SU-DHL-6 (cell line): ENCODE measurements at regions not wholly inside any gene's neighbourhood (a gene's known extent, or its start where the extent isn't known, plus 50 kb on each side); places are given as distances from the start of the nearest gene placed in this dataset.

Source experiments
- H2AFZ ChIP-seq: fragments of 200-600 bp; sonication (generic); 2 replicates; pipeline ENCODE4 v1.6.1; 2014; ENCODE audit warnings: low read depth, mild to moderate bottlenecking, moderate library complexity, mixed read lengths, antibody characterized with exemption, low read length; ENCODE audit not compliant: severe bottlenecking
- H3F3A ChIP-seq: fragments of 200-600 bp; shearing (Covaris generic); 2 replicates; pipeline ENCODE4 v1.6.0; 2016; ENCODE audit warnings: antibody characterized with exemption, mild to moderate bottlenecking; ENCODE audit not compliant: insufficient read depth
- H3K27ac ChIP-seq: fragments of 200-600 bp; sonication (generic); 2 replicates; pipeline ENCODE4 v1.5.1; 2016; ENCODE audit warnings: low read depth, mild to moderate bottlenecking, low read length, moderate library complexity, mixed read lengths
- H3K27me3 ChIP-seq: fragments of 200-600 bp; sonication (generic), shearing (Covaris generic); 2 replicates; pipeline ENCODE4 v1.6.0; 2014; ENCODE audit warnings: mild to moderate bottlenecking, low read length
- H3K36me3 ChIP-seq: fragments of 200-600 bp; sonication (generic); 2 replicates; pipeline ENCODE4 v1.6.1; 2014; ENCODE audit warnings: mild to moderate bottlenecking, low read length, mixed read lengths
- H3K4me2 ChIP-seq: fragments of 300-600, 200-600 bp; shearing (Covaris generic), sonication (generic); 2 replicates; pipeline ENCODE4 v1.6.0; 2014; ENCODE audit warnings: low read length, low read depth, mild to moderate bottlenecking; ENCODE audit not compliant: poor library complexity, severe bottlenecking
- H3K4me3 ChIP-seq: fragments of 200-600 bp; sonication (generic); 2 replicates; pipeline ENCODE4 v1.5.1; 2014; ENCODE audit warnings: antibody characterized with exemption, low read length, mild to moderate bottlenecking, mixed read lengths; ENCODE audit not compliant: insufficient read depth, poor library complexity, severe bottlenecking
- H3K79me2 ChIP-seq: fragments of 200-600 bp; sonication (generic); 2 replicates; pipeline ENCODE4 v1.6.1; 2014; ENCODE audit warnings: mild to moderate bottlenecking, low read length, moderate library complexity; ENCODE audit not compliant: insufficient read depth
- H3K9ac ChIP-seq: fragments of 200-600 bp; sonication (generic); 2 replicates; pipeline ENCODE4 v1.7.0; 2014; ENCODE audit warnings: mild to moderate bottlenecking, low read length
- H3K9me2 ChIP-seq: fragments of 200-600 bp; sonication (generic); replicated peaks from 2 replicates; pipeline ENCODE4 v1.6.1; 2014; ENCODE audit warnings: low read length; ENCODE audit not compliant: insufficient read depth
- H3K9me3 ChIP-seq: fragments of 200-600 bp; sonication (generic); 2 replicates; pipeline ENCODE4 v1.6.1; 2014; ENCODE audit warnings: low read length, mixed read lengths; ENCODE audit not compliant: insufficient read depth
- H4K20me1 ChIP-seq: fragments of 200-600 bp; sonication (generic); 2 replicates; pipeline ENCODE4 v1.6.1; 2014; ENCODE audit warnings: low read depth, mild to moderate bottlenecking, antibody characterized with exemption, low read length, moderate library complexity, mixed read lengths
- CTCF ChIP-seq: fragments of 200-600 bp; sonication (generic); IDR thresholded peaks from one replicate; pipeline ENCODE4 v1.5.1; 2017; ENCODE audit warnings: antibody characterized with exemption, mild to moderate bottlenecking, low read length, moderate library complexity; ENCODE audit not compliant: insufficient read depth, poor library complexity, severe bottlenecking
- EZH2phosphoT487 ChIP-seq: fragments of 200-600 bp; sonication (generic), shearing (Covaris generic); conservative IDR thresholded peaks from 2 replicates; pipeline ENCODE4 v1.6.1; 2018; ENCODE audit warnings: mild to moderate bottlenecking, antibody characterized with exemption, low read length, moderate library complexity, mixed read lengths

- H3K4me3 ChIP-seq, result no peak overlapping the region
- H3K9me3 ChIP-seq, result no peaks in the 10 kb centered on the region
- no peaks in the 10 kb centered on the region for H3K79me2 ChIP-seq
- no peaks in the 10 kb centered on the region for H3K36me3 ChIP-seq
- H2AFZ ChIP-seq, result no peak overlapping the region
- no peak overlapping the region for H3K27ac ChIP-seq
- H4K20me1 ChIP-seq, result no peaks in the 10 kb centered on the region
- TF ChIP-seq EZH2phosphoT487 (no peak), CTCF (no peak)
- no peak overlapping the region for H3K4me2 ChIP-seq
- H3K9me2 ChIP-seq, result no peaks in the 10 kb centered on the region
- no peaks in the 10 kb centered on the region for H3F3A ChIP-seq
- no peaks in the 10 kb centered on the region for H3K27me3 ChIP-seq
- H3K9ac ChIP-seq, result no peak overlapping the region
Measured at GRCh38 chr6:148231572-148231971, 111.1 kb upstream of the SASH1 start.

- Histone ChIP-seq H3F3A (no peaks in the 10 kb centered on the region), H3K9me3 (no peaks in the 10 kb centered on the region), H4K20me1 (no peaks in the 10 kb centered on the region), H3K27ac (no peak overlapping the region), H2AFZ (no peak overlapping the region), H3K79me2 (no peaks in the 10 kb centered on the region), H3K4me2 (no peak overlapping the region), H3K36me3 (no peaks in the 10 kb centered on the region), H3K27me3 (no peaks in the 10 kb centered on the region), H3K9ac (no peak overlapping the region), H3K9me2 (no peaks in the 10 kb centered on the region), H3K4me3 (no peak overlapping the region)
- TF ChIP-seq CTCF, result no peak
- TF ChIP-seq EZH2phosphoT487, result no peak
Measured at GRCh38 chr6:148235446-148235845, 107.2 kb upstream of the SASH1 start.

- Histone ChIP-seq H2AFZ (no peak overlapping the region), H3K27me3 (no peaks in the 10 kb centered on the region), H3F3A (no peaks in the 10 kb centered on the region), H3K9ac (no peak overlapping the region), H3K4me2 (no peak overlapping the region), H3K79me2 (no peaks in the 10 kb centered on the region), H3K27ac (no peak overlapping the region), H4K20me1 (no peaks in the 10 kb centered on the region), H3K9me3 (no peaks in the 10 kb centered on the region), H3K9me2 (no peaks in the 10 kb centered on the region), H3K4me3 (no peak overlapping the region), H3K36me3 (no peaks in the 10 kb centered on the region)
- TF ChIP-seq EZH2phosphoT487, result no peak
- no peak for TF ChIP-seq CTCF
Measured at GRCh38 chr6:148238713-148239112, 103.9 kb upstream of the SASH1 start.
